Activated CD8-positive, alpha-beta T cell treated with anti-CD3 and anti-CD28 coated beads for 36 hours (primary cell): ENCODE measurements at regions not wholly inside any gene's neighbourhood (a gene's known extent, or its start where the extent isn't known, plus 50 kb on each side); places are given as distances from the start of the nearest gene placed in this dataset.

Source experiments
- ATAC-seq: fragments of 200-7000 bp; cut with Tn5 transposase; one replicate; pipeline ENCODE4 v1.10.0; 2021; ENCODE audit warnings: mild to moderate bottlenecking, moderate library complexity
- CTCF ChIA-PET: fragments of 350-600 bp; sonication (Branson Sonifier 250); formaldehyde crosslinking; loops from one replicate; lab custom pipeline; 2021; ENCODE audit warnings: antibody characterized with exemption; lab: Charles Lee
- POLR2A ChIA-PET: fragments of 350-600 bp; sonication (Branson Sonifier 250); formaldehyde crosslinking; loops from one replicate; lab custom pipeline; 2021; ENCODE audit warnings: antibody characterized with exemption; lab: Charles Lee
- DNase-seq: peaks from one replicate; pipeline ENCODE4 v3.0.0-alpha.2; 2020
- H3K27ac Mint-ChIP-seq: one replicate; pipeline ENCODE4 v1.8.0; 2021; ENCODE audit warnings: mild to moderate bottlenecking, mixed read lengths
- H3K27me3 Mint-ChIP-seq: one replicate; pipeline ENCODE4 v1.8.0; 2021; ENCODE audit warnings: mixed read lengths
- H3K36me3 Mint-ChIP-seq: one replicate; pipeline ENCODE4 v1.8.0; 2021; ENCODE audit warnings: low read depth, mixed read lengths
- H3K4me1 Mint-ChIP-seq: one replicate; pipeline ENCODE4 v1.8.0; 2021; ENCODE audit warnings: low read depth, mixed read lengths
- H3K4me3 Mint-ChIP-seq: one replicate; pipeline ENCODE4 v1.8.0; 2021; ENCODE audit warnings: mild to moderate bottlenecking, moderate library complexity, mixed read lengths
- H3K9me3 Mint-ChIP-seq: one replicate; pipeline ENCODE4 v1.8.0; 2021; ENCODE audit warnings: mixed read lengths
- CTCF ChIP-seq: fragments of 200-600 bp; IDR thresholded peaks from one replicate; pipeline ENCODE4 v1.8.0; 2022; ENCODE audit warnings: antibody characterized with exemption, mild to moderate bottlenecking
- intact Hi-C: fragments of 100-400 bp; cut with micrococcal nuclease; formaldehyde crosslinking; loops from one replicate; pipeline ENCODE4 v1.10.0; 2022

DNA sequence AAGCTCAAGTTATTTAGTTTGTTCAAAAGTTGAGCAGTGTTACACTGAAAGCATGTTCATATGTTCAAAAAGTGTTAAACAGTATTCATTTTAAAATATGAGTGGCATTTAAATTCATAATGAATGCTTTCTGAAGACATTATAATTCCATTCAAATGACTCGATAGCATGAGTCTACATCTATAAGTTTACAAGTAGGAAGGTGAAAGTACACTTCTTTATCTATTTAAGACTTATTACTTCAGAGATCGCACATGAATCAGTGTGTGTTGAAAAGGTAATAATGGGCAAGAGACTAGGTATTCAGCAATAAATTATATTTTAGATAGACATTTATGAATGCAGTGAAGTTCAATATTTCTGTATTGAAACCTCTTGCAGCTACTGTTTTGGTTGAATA lies 456.1 kb downstream of the GRXCR1 start:
- no peak overlapping the region for H3K4me3 Mint-ChIP-seq

GRCh38 chr4:43351970-43352806 lies 459.7 kb downstream of the GRXCR1 start:
- no peak for TF ChIP-seq CTCF
- intact Hi-C loops: no loop called here
- DNase-seq (no peak), ATAC-seq (no peak)
- ChIA-PET CTCF (no interaction called here), POLR2A (no interaction called here)
- no peak overlapping the region for H3K27ac Mint-ChIP-seq
- no peaks in the 10 kb centered on the region for H3K36me3 Mint-ChIP-seq
- no peaks in the 10 kb centered on the region for H3K4me1 Mint-ChIP-seq
- H3K9me3 Mint-ChIP-seq: no peaks in the 10 kb centered on the region
- H3K27me3 Mint-ChIP-seq: no peaks in the 10 kb centered on the region
- H3K4me3 Mint-ChIP-seq: no peak overlapping the region

More for the DNA sequence above, 456.1 kb downstream of the GRXCR1 start:
- ChIA-PET POLR2A (no interaction called here), CTCF (no interaction called here)
- ATAC-seq (no peak), DNase-seq (no peak)
- Mint-ChIP-seq H3K9me3 (peaks cover 2% of the 10 kb centered on the region), H3K27me3 (no peaks in the 10 kb centered on the region), H3K4me1 (no peaks in the 10 kb centered on the region), H3K36me3 (no peaks in the 10 kb centered on the region), H3K27ac (no peak overlapping the region)
- TF ChIP-seq CTCF: no peak
- intact Hi-C loops: no loop called here

- DNase-seq (no peak), ATAC-seq (no peak)
- Mint-ChIP-seq H3K4me3 (no peak overlapping the region), H3K9me3 (no peaks in the 10 kb centered on the region), H3K27me3 (no peaks in the 10 kb centered on the region), H3K27ac (no peak overlapping the region), H3K36me3 (no peaks in the 10 kb centered on the region), H3K4me1 (no peaks in the 10 kb centered on the region)
- ChIA-PET CTCF (no interaction called here), POLR2A (no interaction called here)
- intact Hi-C loops: no loop called here
- no peak for TF ChIP-seq CTCF
Observed at GRCh38 chr4:43352859-43353258, 460.3 kb downstream of the GRXCR1 start.

GRCh38 chr4:43353552-43353951 lies 461.0 kb downstream of the GRXCR1 start:
- DNase-seq (no peak), ATAC-seq (no peak)
- no peaks in the 10 kb centered on the region for H3K9me3 Mint-ChIP-seq
- H3K27me3 Mint-ChIP-seq: no peaks in the 10 kb centered on the region
- H3K36me3 Mint-ChIP-seq: no peaks in the 10 kb centered on the region
- intact Hi-C loops: no loop called here
- no peak overlapping the region for H3K4me3 Mint-ChIP-seq
- H3K27ac Mint-ChIP-seq: no peak overlapping the region
- no peaks in the 10 kb centered on the region for H3K4me1 Mint-ChIP-seq
- no peak for TF ChIP-seq CTCF
- POLR2A ChIA-PET: no interaction called here
- CTCF ChIA-PET: no interaction called here

- H3K4me3 Mint-ChIP-seq: no peak overlapping the region
- DNase-seq (no peak), ATAC-seq (no peak)
- H3K9me3 Mint-ChIP-seq: no peaks in the 10 kb centered on the region
- H3K27me3 Mint-ChIP-seq: no peaks in the 10 kb centered on the region
- intact Hi-C loops: no loop called here
- H3K27ac Mint-ChIP-seq: no peak overlapping the region
- CTCF ChIA-PET: no interaction called here
- H3K36me3 Mint-ChIP-seq: no peaks in the 10 kb centered on the region
- H3K4me1 Mint-ChIP-seq: no peaks in the 10 kb centered on the region
- POLR2A ChIA-PET: no interaction called here
- TF ChIP-seq CTCF: no peak
Observed at GRCh38 chr4:43356786-43357185, 464.3 kb downstream of the GRXCR1 start.
